Duodenal mucosa (tissue), 2 donors: ENCODE measurements at regions not wholly inside any gene's neighbourhood (a gene's known extent, or its start where the extent isn't known, plus 50 kb on each side); places are given as distances from the start of the nearest gene placed in this dataset.

Experiments used
- H3K27ac ChIP-seq: one replicate; pipeline ENCODE4 v1.7.0; 2013; ENCODE audit warnings: low read depth, low read length
- H3K27me3 ChIP-seq, 2 donors: one replicate each; pipeline ENCODE4 v1.7.0; 2013; ENCODE audit warnings: low read length in 2 of 2, control low read depth in 1 of 2; ENCODE audit not compliant: insufficient read depth in 2 of 2, control insufficient read depth in 1 of 2
- H3K36me3 ChIP-seq, 2 donors: one replicate each; pipeline ENCODE4 v1.7.0; 2013; ENCODE audit warnings: low read length in 2 of 2, control low read depth in 1 of 2; ENCODE audit not compliant: insufficient read depth in 2 of 2, control insufficient read depth in 1 of 2
- H3K4me1 ChIP-seq, 2 donors: one replicate each; pipeline ENCODE4 v1.7.0; 2013; ENCODE audit warnings: low read length in 2 of 2, control low read depth in 1 of 2; ENCODE audit not compliant: insufficient read depth in 2 of 2, control insufficient read depth in 1 of 2
- H3K4me3 ChIP-seq, 2 donors: one replicate each; pipeline ENCODE4 v1.7.0; 2013; ENCODE audit warnings: low read length in 2 of 2, low read depth in 1 of 2
- H3K9ac ChIP-seq, 2 donors: one replicate each; pipeline ENCODE4 v1.7.0; 2013; ENCODE audit warnings: low read length in 2 of 2, low read depth in 1 of 2
- H3K9me3 ChIP-seq, 2 donors: one replicate each; pipeline ENCODE4 v1.7.0; 2013; ENCODE audit warnings: low read length in 2 of 2, control low read depth in 1 of 2; ENCODE audit not compliant: control insufficient read depth in 1 of 2

GRCh38 chr1:60936591-60937342, 145.6 kb upstream of the NFIA start:
- H3K27me3 ChIP-seq, result no peaks in the 10 kb centered on the region
- H3K27ac ChIP-seq, result no peak overlapping the region
- H3K4me3 ChIP-seq, result no peak overlapping the region
- no peaks in the 10 kb centered on the region for H3K36me3 ChIP-seq
- no peaks in the 10 kb centered on the region for H3K4me1 ChIP-seq
- no peaks in the 10 kb centered on the region for H3K9me3 ChIP-seq
- H3K9ac ChIP-seq, result no peak overlapping the region

GRCh38 chr1:60936163-60936562, 146.2 kb upstream of the NFIA start:
- no peak overlapping the region for H3K9ac ChIP-seq
- H3K27ac ChIP-seq, result no peak overlapping the region
- H3K9me3 ChIP-seq, result no peaks in the 10 kb centered on the region
- H3K4me3 ChIP-seq, result no peak overlapping the region
- H3K36me3 ChIP-seq, result no peaks in the 10 kb centered on the region
- no peaks in the 10 kb centered on the region for H3K4me1 ChIP-seq
- no peaks in the 10 kb centered on the region for H3K27me3 ChIP-seq

GRCh38 chr1:60935599-60936110, 146.7 kb upstream of the NFIA start:
- Histone ChIP-seq H3K4me3 (no peak overlapping the region), H3K9me3 (no peaks in the 10 kb centered on the region), H3K27ac (no peak overlapping the region), H3K27me3 (no peaks in the 10 kb centered on the region), H3K9ac (no peak overlapping the region), H3K36me3 (no peaks in the 10 kb centered on the region), H3K4me1 (no peaks in the 10 kb centered on the region)

- Histone ChIP-seq H3K36me3 (no peaks in the 10 kb centered on the region), H3K4me3 (no peak overlapping the region), H3K9ac (no peak overlapping the region), H3K27ac (no peak overlapping the region), H3K27me3 (no peaks in the 10 kb centered on the region), H3K4me1 (peaks cover 5% of the 10 kb centered on the region in 2 donors), H3K9me3 (no peaks in the 10 kb centered on the region)
Measured at GRCh38 chr1:60930130-60930529, 152.2 kb upstream of the NFIA start.

GRCh38 chr1:60924964-60925798, 157.2 kb upstream of the NFIA start:
- H3K9ac ChIP-seq, result no peak overlapping the region
- no peaks in the 10 kb centered on the region for H3K27me3 ChIP-seq
- no peak overlapping the region for H3K27ac ChIP-seq
- H3K4me1 ChIP-seq, result peaks cover 19 to 25% of the 10 kb centered on the region in 2 donors
- peak overlapping the region in 1 of 2 donors; percentile 43 for H3K4me3 ChIP-seq
- H3K9me3 ChIP-seq, result no peaks in the 10 kb centered on the region
- no peaks in the 10 kb centered on the region for H3K36me3 ChIP-seq

- Histone ChIP-seq H3K9me3 (no peaks in the 10 kb centered on the region), H3K27ac (no peak overlapping the region), H3K36me3 (no peaks in the 10 kb centered on the region), H3K27me3 (no peaks in the 10 kb centered on the region), H3K9ac (no peak overlapping the region), H3K4me1 (peaks cover 19 to 25% of the 10 kb centered on the region in 2 donors), H3K4me3 (no peak overlapping the region)
Measured at GRCh38 chr1:60924165-60924564, 158.2 kb upstream of the NFIA start.

- Histone ChIP-seq H3K27me3 (no peaks in the 10 kb centered on the region), H3K9ac (no peak overlapping the region), H3K36me3 (no peaks in the 10 kb centered on the region), H3K4me3 (no peak overlapping the region), H3K4me1 (peaks cover 19 to 25% of the 10 kb centered on the region in 2 donors), H3K9me3 (no peaks in the 10 kb centered on the region), H3K27ac (no peak overlapping the region)
Measured at GRCh38 chr1:60923389-60924087, 158.8 kb upstream of the NFIA start.

GRCh38 chr1:60922304-60922703, 160.1 kb upstream of the NFIA start:
- H3K9me3 ChIP-seq, result no peaks in the 10 kb centered on the region
- no peak overlapping the region for H3K9ac ChIP-seq
- H3K4me3 ChIP-seq, result no peak overlapping the region
- H3K27me3 ChIP-seq, result no peaks in the 10 kb centered on the region
- H3K27ac ChIP-seq, result no peak overlapping the region
- no peaks in the 10 kb centered on the region for H3K36me3 ChIP-seq
- H3K4me1 ChIP-seq, result peaks cover 19 to 25% of the 10 kb centered on the region in 2 donors

- Histone ChIP-seq H3K27me3 (no peaks in the 10 kb centered on the region), H3K9me3 (no peaks in the 10 kb centered on the region), H3K4me3 (no peak overlapping the region), H3K36me3 (no peaks in the 10 kb centered on the region), H3K4me1 (peaks cover 19 to 25% of the 10 kb centered on the region in 2 donors), H3K9ac (no peak overlapping the region), H3K27ac (no peak overlapping the region)
Measured at GRCh38 chr1:60921175-60921574, 161.2 kb upstream of the NFIA start.

- Histone ChIP-seq H3K9ac (no peak overlapping the region), H3K9me3 (no peaks in the 10 kb centered on the region), H3K27me3 (no peaks in the 10 kb centered on the region), H3K36me3 (no peaks in the 10 kb centered on the region), H3K4me3 (no peak overlapping the region), H3K4me1 (peaks cover 18 to 24% of the 10 kb centered on the region in 2 donors), H3K27ac (no peak overlapping the region)
Measured at GRCh38 chr1:60920561-60920960, 161.8 kb upstream of the NFIA start.
